ENCODE measurements at regions not wholly inside any gene's neighbourhood (a gene's known extent, or its start where the extent isn't known, plus 50 kb on each side); places are given as distances from the start of the nearest gene placed in this dataset.

DNA sequence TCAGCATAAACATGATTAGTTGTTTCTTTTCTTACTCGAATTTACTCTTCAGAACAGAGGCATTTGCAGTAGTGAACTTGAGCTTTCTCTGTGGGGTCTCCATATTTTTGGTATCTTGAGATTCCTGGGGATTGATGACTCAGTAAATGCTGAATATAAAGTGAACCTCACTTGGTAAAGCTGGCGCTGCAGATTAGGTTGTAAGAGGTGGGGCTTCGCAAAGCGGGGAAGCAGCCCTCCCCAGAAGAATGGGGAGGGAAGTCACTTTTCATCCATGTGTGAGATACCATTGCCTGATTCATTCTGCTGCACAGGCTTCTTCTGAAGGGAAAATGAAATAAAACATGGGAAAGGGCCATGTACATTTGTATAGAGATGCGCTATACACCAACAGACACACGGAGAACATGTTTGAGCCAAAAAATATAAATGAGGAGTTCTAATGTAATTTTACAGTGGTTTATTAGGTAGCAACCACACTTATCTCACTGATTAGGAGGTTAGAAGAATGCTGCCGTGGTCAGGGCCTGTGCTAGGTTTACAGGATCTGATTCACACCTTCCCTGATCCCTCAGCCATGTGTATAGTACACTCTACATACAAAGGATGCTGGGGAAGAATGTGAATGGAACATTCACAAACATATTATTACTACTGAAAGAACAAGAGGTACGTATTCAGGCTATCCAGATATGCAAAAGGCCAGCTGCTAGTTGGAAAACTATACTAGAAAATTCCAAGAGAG lies 63.5 kb downstream of the DNTTIP2 start:
- DNase-seq (ENCODE audit: low read depth in 2 of 2), result no peak

DNA sequence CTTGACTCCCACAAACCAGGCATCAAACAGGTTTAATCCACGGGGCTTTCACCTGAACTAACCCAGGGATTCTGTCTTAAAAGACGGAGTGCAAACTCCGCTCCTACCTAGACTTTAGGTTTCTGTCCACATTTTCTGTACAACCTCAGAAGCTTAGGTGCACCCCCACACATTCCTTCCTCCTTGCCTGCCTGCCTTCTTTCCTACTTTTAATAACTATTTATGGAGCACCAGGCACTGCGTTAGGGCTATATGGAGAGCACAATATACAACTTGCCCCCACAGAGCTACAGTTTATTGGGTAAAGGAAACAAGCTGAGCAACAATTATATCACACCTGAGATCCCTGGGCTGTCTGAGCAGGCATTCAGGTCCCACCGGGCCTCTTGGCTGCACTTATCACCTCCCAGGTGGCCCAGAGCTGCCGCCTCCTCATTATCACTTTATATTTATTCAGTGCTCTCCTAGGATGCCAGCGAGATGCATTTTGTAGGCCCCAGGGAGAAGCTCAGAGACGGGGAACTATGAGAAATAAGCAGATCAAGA lies 64.1 kb downstream of the DNTTIP2 start:
- DNase-seq (ENCODE audit: low read depth in 2 of 2), result no peak

DNA sequence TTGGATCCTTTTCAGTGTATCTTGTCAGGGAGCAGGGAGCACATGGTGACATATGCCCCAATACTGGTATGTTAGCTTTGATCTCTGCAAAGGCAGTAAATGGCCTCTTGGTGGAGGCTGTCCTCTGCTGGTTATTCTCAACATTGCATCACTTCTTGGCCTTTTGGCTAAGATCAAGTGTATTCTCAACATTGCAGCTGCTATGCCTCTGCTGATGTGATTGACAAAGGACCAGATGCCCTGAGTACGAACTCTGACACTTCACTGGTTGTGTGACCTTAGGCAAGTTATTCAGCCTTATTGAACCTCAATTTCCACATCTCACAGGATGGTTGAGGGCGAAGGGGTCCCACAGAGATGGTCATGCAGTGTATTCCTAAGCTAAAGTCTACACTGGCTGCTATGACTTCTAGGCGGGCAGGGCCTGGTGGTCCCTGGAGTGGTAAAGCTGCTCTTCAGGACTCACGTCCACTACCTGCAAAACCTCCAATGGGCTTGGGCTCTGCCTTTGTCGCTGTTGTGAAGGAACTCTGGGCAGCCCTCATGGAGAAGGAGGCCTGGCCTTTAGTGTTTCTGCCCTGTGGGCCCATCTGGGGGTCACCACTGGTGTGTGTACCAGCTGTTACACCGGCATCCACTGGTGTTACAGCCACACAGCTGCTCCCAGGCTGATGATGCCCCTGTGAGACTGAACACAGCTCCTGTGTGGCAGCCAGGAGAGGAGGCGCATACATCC lies 64.8 kb downstream of the DNTTIP2 start:
- peak in 1 of 2 donors; percentile 10 for DNase-seq (ENCODE audit: low read depth in 2 of 2)

DNA sequence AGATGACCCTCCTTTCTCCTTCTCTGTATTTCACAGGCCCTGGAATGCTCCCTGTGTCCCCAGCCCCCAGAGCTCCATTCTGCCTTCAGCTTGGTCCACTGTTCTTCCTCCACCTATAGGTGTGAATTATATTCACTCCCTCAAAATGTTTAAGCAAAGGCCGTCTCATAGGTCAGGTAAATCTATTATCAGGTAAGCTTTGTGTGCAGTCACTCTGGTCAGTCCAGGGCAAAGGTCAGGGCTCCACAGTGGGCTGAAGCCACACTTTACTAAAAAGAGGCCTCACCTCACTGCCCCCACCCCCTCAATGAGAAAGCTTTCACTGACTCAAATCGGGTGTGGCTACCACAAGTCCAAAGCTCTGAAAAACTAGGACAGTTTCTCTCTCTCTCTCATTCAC lies 65.9 kb downstream of the DNTTIP2 start:
- no peak for DNase-seq (ENCODE audit: low read depth in 2 of 2)

DNA sequence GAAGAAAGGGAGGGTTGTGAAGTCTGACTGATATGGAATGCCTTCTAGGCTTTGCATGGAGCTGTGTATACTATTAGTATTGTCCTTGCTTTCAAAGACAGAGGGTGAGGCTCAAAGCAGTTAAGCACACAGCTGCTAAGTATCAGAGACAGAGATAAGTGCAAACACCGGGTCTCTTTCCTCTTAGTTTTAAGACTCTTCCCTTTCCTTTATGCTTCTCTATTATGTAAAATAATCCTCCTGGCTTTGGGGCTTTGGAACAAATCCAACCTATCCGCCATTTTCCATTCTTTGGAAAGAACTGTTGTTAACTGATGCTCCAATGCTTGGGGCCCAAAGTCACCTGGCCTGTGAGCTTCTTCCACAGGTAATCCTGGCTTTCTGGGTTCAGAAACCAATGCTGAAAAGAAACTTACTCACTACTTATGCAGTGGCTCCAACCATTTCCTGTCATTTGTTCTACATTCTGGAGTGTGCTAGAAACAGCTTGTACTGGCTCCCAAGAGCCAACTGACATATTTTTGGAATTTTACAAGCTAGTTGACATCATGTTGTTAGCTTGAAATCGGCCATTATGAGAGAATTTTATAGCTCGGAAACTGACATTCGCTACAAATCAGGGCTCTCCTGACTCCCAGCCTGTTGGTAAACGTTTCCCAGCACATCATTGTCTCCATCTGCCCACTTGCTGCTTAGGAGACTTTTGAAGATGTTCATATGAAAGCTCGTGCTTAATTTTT lies 67.5 kb downstream of the DNTTIP2 start:
- no peak for DNase-seq (ENCODE audit: low read depth in 2 of 2)

DNA sequence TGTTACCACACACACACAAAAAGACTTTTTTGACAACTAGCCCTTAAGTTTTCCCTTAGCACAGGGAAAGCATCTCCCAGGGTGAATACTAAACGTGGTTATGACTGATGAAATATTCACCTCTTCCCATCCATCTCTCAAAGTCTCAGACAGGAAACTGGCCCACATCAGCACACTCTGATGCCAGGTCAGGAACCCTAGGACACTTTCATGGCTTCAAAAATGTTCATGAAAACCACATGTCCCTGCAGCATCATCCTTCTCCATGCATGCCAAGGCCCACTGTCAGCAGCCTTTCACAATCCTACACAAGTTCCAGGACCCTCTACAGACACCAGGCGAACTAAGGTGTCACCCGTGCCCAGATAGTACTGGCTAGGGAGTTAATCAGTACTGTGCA lies 68.7 kb downstream of the DNTTIP2 start:
- DNase-seq (ENCODE audit: low read depth in 2 of 2), result no peak

DNA sequence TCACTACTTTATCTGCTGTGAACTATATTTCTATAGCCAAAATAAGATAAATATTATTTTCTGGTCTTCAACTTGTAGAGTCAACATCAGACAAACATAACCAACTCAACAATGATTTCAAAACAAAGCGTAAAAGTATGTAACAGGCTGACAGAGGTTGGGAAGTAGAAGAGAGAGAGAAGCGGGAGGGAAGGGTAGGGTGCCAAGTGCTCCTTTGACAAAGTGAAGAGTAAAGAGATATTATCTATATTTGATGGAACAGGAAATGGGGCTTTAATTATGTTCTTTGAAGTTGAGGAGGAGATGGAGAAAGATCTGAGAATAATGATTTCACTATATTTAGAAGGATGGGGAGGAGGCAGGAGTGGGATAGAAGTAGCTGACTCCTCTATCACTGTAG lies 70.1 kb downstream of the DNTTIP2 start:
- DNase-seq (ENCODE audit: low read depth in 2 of 2), result no peak

DNA sequence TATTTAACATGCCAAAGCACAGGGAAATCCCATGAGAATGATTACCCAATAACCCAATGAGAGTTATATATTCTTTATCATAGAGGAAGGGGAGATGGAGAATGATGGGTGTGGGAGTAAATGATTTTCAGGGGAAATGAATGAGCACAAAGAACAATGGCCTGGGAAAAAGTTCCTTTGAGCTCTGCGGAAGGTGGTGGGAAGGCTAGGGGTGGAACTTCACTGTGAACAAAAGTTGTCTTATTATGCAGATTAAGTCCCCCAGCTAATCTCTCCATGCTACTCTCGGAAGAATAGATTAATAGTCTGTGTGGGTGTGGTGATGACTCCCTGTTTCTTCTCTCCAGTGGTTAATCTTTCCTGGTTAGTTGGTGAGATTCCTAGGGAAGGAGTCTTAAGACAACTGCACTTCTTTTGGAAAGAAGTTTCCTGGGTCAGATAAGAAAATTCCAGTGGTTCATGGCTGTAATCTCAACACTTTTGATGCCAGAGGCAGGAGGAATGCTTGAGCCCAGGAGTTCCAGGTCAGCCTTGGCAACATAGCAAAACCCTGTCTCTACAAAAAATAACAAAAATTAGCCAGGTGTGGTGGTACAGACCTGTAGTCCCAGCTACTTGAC lies 71.6 kb downstream of the DNTTIP2 start:
- DNase-seq (ENCODE audit: low read depth in 2 of 2), result no peak

DNA sequence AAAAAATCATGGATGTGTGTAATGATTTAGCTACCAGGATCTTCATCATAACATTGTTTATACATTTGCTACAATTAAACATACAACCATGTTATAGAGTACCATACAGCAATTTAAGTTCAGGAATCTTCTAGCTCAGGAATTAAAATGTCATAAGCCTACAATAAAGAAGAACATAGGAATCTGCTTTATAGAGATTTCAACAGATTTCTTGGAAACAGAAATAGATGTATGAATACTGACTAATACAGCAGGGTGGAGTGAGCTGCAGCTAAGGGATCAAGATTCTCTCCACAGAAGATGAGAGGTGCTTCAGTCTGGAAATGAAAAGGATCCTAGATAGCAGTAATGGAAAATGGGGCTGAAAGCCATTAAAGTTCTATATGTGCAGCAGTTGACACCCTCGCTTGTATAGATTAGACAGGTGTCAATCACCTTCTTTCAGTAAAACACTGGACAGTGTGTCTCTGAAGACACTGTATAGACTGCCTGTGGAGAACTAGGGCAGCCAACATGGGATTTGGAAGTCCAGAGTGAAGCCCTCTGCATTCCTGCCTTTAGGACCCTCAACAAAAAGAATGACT lies 73.9 kb downstream of the DNTTIP2 start:
- DNase-seq (ENCODE audit: low read depth in 2 of 2), result no peak

DNA sequence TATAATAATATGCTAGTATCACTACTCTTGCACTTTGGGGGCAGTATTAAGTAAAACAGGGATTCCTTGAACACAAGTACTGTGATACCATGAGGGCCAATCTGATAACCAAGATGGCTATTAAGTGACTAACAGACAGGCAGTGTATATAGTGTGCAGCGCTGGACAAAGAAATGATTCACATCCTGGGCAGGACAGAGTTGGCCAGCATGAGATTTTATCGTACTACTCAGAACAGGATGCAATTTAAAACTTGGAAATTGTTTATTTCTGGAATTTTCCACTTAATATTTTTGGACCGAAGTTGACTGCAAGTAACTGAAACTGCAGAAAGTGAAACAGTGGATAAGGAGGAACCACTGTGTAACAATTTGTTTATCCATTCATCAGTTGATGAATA lies 74.6 kb downstream of the DNTTIP2 start:
- no peak for DNase-seq (ENCODE audit: low read depth in 2 of 2)

DNA sequence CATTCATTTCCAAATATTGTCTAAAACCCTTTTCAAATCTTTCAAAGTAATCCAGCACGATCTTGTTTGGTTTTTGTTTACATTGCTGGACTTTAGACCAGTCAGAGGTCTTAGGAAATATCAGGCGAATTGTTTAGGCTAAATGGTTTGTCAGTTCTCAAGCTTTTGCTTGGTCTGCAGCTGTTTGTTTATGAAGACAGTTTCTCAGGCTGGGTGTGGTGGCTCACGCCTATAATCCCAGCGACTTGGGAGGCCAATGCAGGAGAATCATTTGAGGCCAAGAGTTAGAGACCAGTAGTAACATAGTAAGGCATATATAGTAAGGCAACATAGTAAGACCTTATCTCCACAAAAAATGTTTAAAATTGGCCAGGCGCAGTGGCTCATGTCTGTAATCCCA lies 77.5 kb downstream of the DNTTIP2 start:
- DNase-seq (ENCODE audit: low read depth in 2 of 2), result no peak

DNA sequence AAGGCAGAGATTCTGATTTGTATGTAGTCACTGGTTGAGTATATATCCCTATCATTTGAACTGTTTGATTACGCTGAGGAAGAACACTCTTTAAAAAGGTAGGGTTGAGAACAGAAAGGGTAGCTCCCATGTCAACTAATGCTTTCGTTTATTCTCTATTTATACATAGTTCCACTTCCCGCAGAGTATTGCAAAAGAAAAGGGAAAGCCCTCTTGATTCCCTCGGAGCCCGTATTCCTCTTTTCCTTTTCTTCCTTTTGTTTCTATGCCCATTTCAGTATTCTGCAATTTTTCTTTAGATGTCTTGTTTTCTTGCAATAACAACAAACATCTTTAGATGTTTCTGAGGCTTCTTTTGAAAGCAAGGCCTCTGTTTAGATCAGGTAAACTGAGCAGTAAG lies 78.2 kb downstream of the DNTTIP2 start:
- DNase-seq (ENCODE audit: low read depth in 2 of 2), result no peak

DNA sequence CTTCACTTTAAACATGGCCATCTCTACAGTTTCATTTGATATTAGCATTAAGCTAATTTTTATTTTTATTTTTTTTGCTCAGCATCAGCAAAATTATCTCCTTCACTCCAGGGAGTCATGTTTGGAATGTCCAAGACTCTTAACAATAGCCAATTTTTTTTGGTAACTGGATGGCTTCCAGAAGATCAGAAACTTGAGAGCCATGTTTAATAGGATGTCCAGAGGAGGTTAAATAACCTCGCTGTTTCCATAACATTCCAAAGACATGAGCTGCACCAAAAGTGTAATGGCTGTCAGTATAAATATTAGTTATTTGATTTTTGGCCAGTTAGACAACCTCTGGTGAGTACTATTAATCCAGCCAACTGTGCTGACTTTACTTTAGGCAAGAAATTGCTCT lies 80.7 kb downstream of the DNTTIP2 start:
- no peak for DNase-seq (ENCODE audit: low read depth in 2 of 2)

DNA sequence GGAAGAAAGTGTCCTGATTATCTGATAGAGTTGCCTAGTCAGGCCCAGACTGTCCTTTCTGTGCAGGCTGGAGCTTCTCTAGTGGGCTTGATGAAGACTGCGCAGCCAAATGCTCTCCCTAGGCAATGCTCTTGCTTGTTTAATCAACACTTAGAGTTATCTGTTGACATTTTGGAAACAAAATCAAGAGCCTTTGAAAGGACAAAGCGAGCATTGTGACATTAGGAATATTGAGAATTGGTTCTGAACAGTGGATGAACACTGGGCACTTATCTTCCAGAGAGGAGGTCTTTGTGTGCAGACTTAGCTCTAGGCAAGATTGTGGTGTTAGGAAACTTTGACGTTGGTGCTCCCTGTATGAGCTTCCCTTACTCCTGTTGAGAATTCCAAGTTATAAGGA lies 94.5 kb downstream of the DNTTIP2 start:
- no peak for DNase-seq (ENCODE audit: low read depth in 2 of 2)

DNA sequence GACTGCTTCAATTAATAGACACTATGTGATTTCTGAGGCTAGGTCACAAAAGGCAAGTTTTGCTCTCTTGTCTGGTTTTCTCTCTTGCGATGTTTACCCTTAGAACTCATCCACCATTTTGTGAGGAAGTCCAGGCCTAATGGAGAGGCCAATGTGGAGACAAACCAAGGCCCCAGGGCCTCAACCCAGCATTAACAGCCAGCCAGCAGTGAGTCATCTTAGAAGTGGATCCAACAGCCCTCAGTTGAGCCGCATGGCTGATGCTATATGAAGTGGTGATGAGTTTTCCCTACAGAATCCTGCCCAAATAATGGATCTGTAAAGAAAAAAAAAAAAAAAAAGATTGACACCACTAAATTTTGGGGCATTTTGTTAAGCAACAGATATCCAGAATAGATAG lies 95.1 kb downstream of the DNTTIP2 start:
- DNase-seq (ENCODE audit: low read depth in 2 of 2), result no peak

DNA sequence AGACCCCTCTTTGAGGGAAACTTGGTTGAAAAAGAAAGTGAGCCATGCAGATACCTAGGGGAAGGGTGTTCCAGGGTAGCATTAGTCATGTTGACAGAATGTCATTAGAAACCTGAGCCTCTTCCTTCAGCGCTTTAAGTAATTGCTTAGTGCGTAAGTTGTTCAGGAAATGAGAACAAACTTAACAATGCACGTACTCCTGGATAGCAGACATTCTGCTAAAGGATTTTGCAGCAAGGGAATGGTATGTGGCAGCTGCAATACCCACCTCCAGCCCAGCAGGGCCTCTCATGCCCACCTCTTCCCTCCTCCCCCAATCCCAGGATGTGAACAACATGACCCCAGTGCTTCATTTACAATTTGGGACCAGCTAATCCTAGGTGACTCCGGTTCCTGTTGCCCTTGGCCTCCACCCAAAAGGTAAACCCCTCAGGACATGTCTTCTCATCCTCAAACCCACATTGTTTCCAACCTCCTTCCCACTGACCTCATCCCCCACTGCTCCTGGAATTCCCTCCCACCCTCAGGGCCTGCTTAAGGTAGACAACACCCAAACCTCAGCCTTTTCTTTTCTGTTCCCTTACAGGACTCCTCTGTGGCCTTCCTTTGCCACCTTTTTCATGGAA lies 98.0 kb upstream of the BCAR3 start:
- DNase-seq (ENCODE audit: low read depth in 2 of 2), result no peak

DNA sequence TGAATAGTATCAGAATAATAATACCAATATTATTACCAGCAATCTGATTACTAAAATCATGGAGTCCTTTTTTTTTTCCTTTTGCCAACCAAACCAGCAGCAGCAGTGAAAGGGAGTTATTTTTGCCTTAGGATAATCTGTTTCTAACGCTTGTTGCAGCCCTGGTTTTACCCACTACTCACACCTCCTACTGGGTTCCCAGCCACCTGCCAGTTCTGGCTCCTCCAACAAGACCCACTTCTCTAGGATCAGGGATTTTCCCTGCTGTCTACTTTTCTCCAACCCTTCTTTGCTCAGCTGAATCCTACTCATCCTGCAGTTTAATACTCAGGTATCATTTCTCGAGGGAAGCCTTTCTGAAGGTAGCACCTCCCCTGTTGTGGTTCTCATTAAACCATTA lies 96.8 kb upstream of the BCAR3 start:
- DNase-seq (ENCODE audit: low read depth in 2 of 2), result no peak

DNA sequence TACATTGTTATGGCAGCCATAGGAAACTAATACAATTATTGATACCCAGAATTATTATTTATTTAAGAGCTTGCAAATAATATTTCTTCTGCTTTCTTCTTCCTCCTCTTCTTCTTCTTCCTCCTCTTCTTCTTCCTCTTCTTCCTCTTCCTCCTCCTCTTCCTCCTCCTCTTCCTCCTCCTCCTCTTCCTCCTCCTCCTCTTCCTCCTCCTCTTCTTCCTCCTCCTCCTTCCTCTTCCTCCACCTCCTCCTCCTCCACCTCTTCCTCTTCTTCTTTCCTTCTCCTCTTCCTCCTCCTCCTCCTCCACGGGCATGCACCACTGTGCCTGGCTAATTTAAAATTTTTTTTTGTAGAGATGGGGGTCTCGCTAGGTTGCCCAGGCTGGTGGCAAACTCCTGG lies 95.6 kb upstream of the BCAR3 start:
- no peak for DNase-seq (ENCODE audit: low read depth in 2 of 2)

DNA sequence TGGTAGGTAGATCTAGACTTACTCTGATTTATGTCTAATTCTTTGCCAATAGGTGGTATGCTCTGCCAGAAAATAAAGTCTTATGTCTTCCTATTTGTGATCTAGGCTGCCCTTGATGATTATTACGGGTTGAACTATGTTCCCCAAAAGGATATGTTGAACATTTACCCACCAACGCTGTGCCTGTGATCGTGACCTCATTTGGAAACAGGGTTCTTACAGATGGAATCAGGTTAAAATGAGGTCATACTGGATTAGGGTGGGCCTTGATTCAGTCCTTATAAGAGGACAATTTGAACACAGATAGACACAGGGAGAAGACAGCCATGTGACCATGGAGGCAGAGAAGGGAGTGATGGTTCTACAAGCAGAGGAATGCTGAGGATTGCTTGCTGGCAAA lies 95.1 kb upstream of the BCAR3 start:
- DNase-seq (ENCODE audit: low read depth in 2 of 2), result no peak

DNA sequence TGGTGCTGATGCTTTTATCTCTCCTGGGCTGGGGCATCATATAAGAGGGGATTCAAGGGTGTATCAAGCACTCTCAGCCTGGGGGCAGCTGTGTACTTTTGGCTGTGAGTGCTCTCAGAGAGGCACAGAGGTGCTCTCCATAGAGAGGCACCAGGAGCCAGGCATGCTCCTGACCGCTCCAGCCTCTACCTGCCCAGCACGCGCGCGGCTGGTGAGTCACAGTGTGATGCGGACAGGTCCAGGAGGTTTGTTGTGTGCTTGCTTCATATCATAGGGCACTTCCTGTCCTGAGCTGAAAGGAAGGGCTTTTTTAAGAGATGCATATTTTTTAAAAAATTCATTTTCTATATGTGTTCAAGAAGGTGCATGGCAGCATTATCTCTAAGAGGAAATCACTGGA lies 93.6 kb upstream of the BCAR3 start:
- no peak for DNase-seq (ENCODE audit: low read depth in 2 of 2)

DNA sequence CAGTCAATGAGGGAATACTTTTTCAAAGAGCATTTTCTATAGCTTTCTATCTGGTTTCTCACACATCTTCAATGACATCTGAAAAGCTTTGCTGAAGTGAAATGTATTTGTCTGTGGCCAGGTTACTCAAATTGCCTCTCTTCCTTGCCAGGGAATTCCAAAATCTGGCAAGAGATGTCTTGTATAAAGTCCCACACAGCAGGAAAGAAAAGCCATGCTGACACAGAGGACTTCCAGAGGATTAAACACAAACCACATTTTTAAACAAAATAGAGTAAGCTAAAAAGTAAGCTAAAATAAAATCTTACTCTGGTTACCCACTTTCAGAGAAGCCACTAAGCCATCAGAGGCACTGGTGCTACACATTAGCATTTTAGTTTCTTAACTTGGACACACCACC lies 93.1 kb upstream of the BCAR3 start:
- no peak for DNase-seq (ENCODE audit: low read depth in 2 of 2)

Data from stimulated activated CD8-positive, alpha-beta memory T cell treated with anti-CD3 and anti-CD28 coated beads, Interleukin-15, amount 100 ng/mL, for 4 hours (primary cell).